ENCODE measurements at regions not wholly inside any gene's neighbourhood (a gene's known extent, or its start where the extent isn't known, plus 50 kb on each side); places are given as distances from the start of the nearest gene placed in this dataset.

GRCh38 chr2:114294741-114295140 lies 147.7 kb upstream of the DPP10 start:
- TF ChIP-seq POLR2A (IDR thresholded peaks at IDR 0.05) (no peak), CTCF (IDR thresholded peaks at IDR 0.05) (no peak)

Measured in lower leg skin (tissue), 3 donors.